ENCODE measurements at regions not wholly inside any gene's neighbourhood (a gene's known extent, or its start where the extent isn't known, plus 50 kb on each side); places are given as distances from the start of the nearest gene placed in this dataset.
A peak's percentile ranks its signal among the peaks of the same experiment; 100 is the strongest.

- peaks cover 0 to 4% (median 0%) of the 10 kb centered on the region in 3 experiments; a peak in 3 of 7 replicates for H3K36me3 Mint-ChIP-seq (ENCODE audit: insufficient read depth in 1 of 3, low read depth in 3 of 3)
- Histone ChIP-seq H2BK5ac (ENCODE audit: insufficient read length, low read length) (no peak overlapping the region), H4K20me1 (ENCODE audit: control insufficient read depth, insufficient read depth, insufficient read length) (no peaks in the 10 kb centered on the region), H3K4me2 (ENCODE audit: insufficient read depth, insufficient read length, low read length) (peak overlapping the region; percentile 71), H3K14ac (ENCODE audit: insufficient read depth, low read length) (no peak overlapping the region), H3K9me3 (ENCODE audit: control insufficient read depth, low read depth, low read length) (no peaks in the 10 kb centered on the region), H4K8ac (replicated peaks; ENCODE audit: insufficient read length, low read depth, low read length) (no peak overlapping the region), H4K5ac (ENCODE audit: insufficient read length, low read depth, low read length) (no peak overlapping the region), H3K27ac (ENCODE audit: insufficient read length, low read depth, low read length) (no peak overlapping the region), H2BK120ac (ENCODE audit: low read depth, low read length, poor library complexity, severe bottlenecking) (no peak overlapping the region), H3K23me2 (ENCODE audit: insufficient read length, low read depth, low read length, poor library complexity, severe bottlenecking) (peaks cover 14% of the 10 kb centered on the region), H3K4me1 (ENCODE audit: insufficient read depth, low read length) (peaks cover 11% of the 10 kb centered on the region; the same call in 1 of the 2 replicates), H3K27me3 (ENCODE audit: insufficient read depth, low read length) (peaks cover 7% of the 10 kb centered on the region; the same call in 1 of the 2 replicates), H3K79me1 (ENCODE audit: insufficient read depth, low read depth, low read length, poor library complexity, severe bottlenecking) (no peaks in the 10 kb centered on the region), H3K18ac (ENCODE audit: insufficient read length, low read depth, low read length) (no peak overlapping the region), H3T11ph (ENCODE audit: low read length) (no peak overlapping the region), H2AFZ (ENCODE audit: low read length) (no peak overlapping the region), H3K56ac (ENCODE audit: insufficient read length, low read depth, low read length) (no peak overlapping the region), H2BK12ac (ENCODE audit: insufficient read length, low read depth, low read length) (no peak overlapping the region), H4K91ac (ENCODE audit: insufficient read length, low read depth, low read length) (no peak overlapping the region), H3K9ac (ENCODE audit: extremely low read depth, insufficient read length, low read length) (no peak overlapping the region), H3K23ac (ENCODE audit: insufficient read length, low read depth, low read length) (no peak overlapping the region), H2BK20ac (ENCODE audit: low read depth, low read length, poor library complexity, severe bottlenecking) (no peak overlapping the region), H3K4ac (ENCODE audit: low read depth, low read length) (no peak overlapping the region), H3K79me2 (ENCODE audit: insufficient read depth, low read length) (peaks cover 3% of the 10 kb centered on the region; the same call in 1 of the 2 replicates), H2BK15ac (ENCODE audit: low read depth, low read length) (no peak overlapping the region), H2AK5ac (ENCODE audit: insufficient read length, low read length) (no peak overlapping the region)
- peak; percentile 53 for DNase-seq
- no CpG with 5 or more reads among the region's 37 CpGs for WGBS (ENCODE audit: extremely low coverage, insufficient read length, low lambda C conversion rate)
- no peak overlapping the region for H3K27ac Mint-ChIP-seq
- peaks cover 29 to 32% of the 10 kb centered on the region in 2 experiments for H3K4me1 Mint-ChIP-seq
- H3K4me3 Mint-ChIP-seq = peak overlapping the region; percentile 68 to 86
- TF ChIP-seq, protein P1, sequence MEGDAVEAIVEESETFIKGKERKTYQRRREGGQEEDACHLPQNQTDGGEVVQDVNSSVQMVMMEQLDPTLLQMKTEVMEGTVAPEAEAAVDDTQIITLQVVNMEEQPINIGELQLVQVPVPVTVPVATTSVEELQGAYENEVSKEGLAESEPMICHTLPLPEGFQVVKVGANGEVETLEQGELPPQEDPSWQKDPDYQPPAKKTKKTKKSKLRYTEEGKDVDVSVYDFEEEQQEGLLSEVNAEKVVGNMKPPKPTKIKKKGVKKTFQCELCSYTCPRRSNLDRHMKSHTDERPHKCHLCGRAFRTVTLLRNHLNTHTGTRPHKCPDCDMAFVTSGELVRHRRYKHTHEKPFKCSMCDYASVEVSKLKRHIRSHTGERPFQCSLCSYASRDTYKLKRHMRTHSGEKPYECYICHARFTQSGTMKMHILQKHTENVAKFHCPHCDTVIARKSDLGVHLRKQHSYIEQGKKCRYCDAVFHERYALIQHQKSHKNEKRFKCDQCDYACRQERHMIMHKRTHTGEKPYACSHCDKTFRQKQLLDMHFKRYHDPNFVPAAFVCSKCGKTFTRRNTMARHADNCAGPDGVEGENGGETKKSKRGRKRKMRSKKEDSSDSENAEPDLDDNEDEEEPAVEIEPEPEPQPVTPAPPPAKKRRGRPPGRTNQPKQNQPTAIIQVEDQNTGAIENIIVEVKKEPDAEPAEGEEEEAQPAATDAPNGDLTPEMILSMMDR (conservative IDR thresholded peaks at IDR 0.05) = no peak
- peaks cover 49% of the 10 kb centered on the region for H3K27me3 Mint-ChIP-seq (ENCODE audit: low read depth)
- H3K9me3 Mint-ChIP-seq = peaks cover 0 to 2% of the 10 kb centered on the region in 2 experiments; a peak in 1 of 5 replicates
Observed at GRCh38 chr15:29569533-29570092, 252.7 kb downstream of the TJP1 start.

Measured in H9 (cell line).